Neural cell (in vitro differentiated cells): ENCODE measurements at regions not wholly inside any gene's neighbourhood (a gene's known extent, or its start where the extent isn't known, plus 50 kb on each side); places are given as distances from the start of the nearest gene placed in this dataset.

Experiments used
- H2AFZ ChIP-seq: fragments of 200-600, 300-800 bp; sonication (generic), shearing (Covaris generic); 2 replicates; pipeline ENCODE4 v1.6.0; 2014; ENCODE audit warnings: low read depth, mild to moderate bottlenecking, antibody characterized with exemption, low read length, moderate library complexity
- H3F3A ChIP-seq: fragments of 200-600 bp; shearing (Covaris generic); 2 replicates; pipeline ENCODE4 v1.6.1; 2016; ENCODE audit warnings: mild to moderate bottlenecking, moderate library complexity, mixed read lengths, antibody characterized with exemption, low read length; ENCODE audit not compliant: insufficient read depth, poor library complexity, severe bottlenecking
- H3K27ac ChIP-seq: fragments of 200-600, 300-800 bp; sonication (generic), shearing (Covaris generic); 2 replicates; pipeline ENCODE4 v1.5.1; 2014; ENCODE audit warnings: mild to moderate bottlenecking, low read length, moderate library complexity
- H3K27me3 ChIP-seq: fragments of 300-800, 200-600 bp; sonication (generic), shearing (Covaris generic); 2 replicates; pipeline ENCODE4 v1.6.0; 2014; ENCODE audit warnings: mild to moderate bottlenecking, low read depth, low read length, moderate library complexity; ENCODE audit not compliant: insufficient read depth
- H3K36me3 ChIP-seq: fragments of 300-800, 200-600 bp; sonication (generic), shearing (Covaris generic); 2 replicates; pipeline ENCODE4 v1.5.1; 2014; ENCODE audit warnings: mild to moderate bottlenecking, antibody characterized with exemption, low read length, moderate library complexity; ENCODE audit not compliant: insufficient read depth
- H3K4me2 ChIP-seq: fragments of 300-800, 200-600 bp; sonication (generic), shearing (Covaris generic); 2 replicates; pipeline ENCODE4 v1.6.0; 2014; ENCODE audit warnings: mild to moderate bottlenecking, low read length
- H3K4me3 ChIP-seq: fragments of 300-800, 200-600 bp; sonication (generic), shearing (Covaris generic); 2 replicates; pipeline ENCODE4 v1.5.1; 2014; ENCODE audit warnings: mild to moderate bottlenecking, low read length, moderate library complexity
- H3K79me2 ChIP-seq: fragments of 200-600 bp; shearing (Covaris generic); replicated peaks from 2 replicates; pipeline ENCODE4 v1.6.0; 2014; ENCODE audit warnings: mild to moderate bottlenecking, low read length, moderate library complexity; ENCODE audit not compliant: insufficient read depth
- H3K9ac ChIP-seq: fragments of 300-800, 200-600 bp; sonication (generic), shearing (Covaris generic); 2 replicates; pipeline ENCODE4 v1.6.1; 2016; ENCODE audit warnings: mild to moderate bottlenecking, low read length, mixed read lengths
- H3K9me2 ChIP-seq: fragments of 200-600 bp; shearing (Covaris generic); 2 replicates; pipeline ENCODE4 v1.6.1; 2016; ENCODE audit warnings: mild to moderate bottlenecking, low read length, mixed read lengths; ENCODE audit not compliant: insufficient read depth
- H3K9me3 ChIP-seq: fragments of 200-600, 300-800 bp; sonication (generic), shearing (Covaris generic); 2 replicates; pipeline ENCODE4 v1.6.1; 2016; ENCODE audit warnings: mild to moderate bottlenecking, mixed run types, low read length, moderate library complexity, mixed read lengths
- H4K20me1 ChIP-seq: fragments of 200-600 bp; shearing (Covaris generic); 2 replicates; pipeline ENCODE4 v1.6.1; 2016; ENCODE audit warnings: mild to moderate bottlenecking, mixed run types; ENCODE audit not compliant: insufficient read depth
- CTCF ChIP-seq: fragments of 450-650 bp; IDR thresholded peaks from 2 replicates; pipeline ENCODE4 v1.5.1; 2014; ENCODE audit warnings: antibody characterized with exemption, mild to moderate bottlenecking, moderate library complexity; ENCODE audit not compliant: poor library complexity, severe bottlenecking
- EP300 ChIP-seq: fragments of 450-650 bp; conservative IDR thresholded peaks from 2 replicates; pipeline ENCODE4 v1.6.1; 2014; ENCODE audit warnings: antibody characterized with exemption, mild to moderate bottlenecking, moderate library complexity; ENCODE audit not compliant: poor library complexity, severe bottlenecking
- EZH2 ChIP-seq: fragments of 200-600, 300-800 bp; shearing (Covaris generic), sonication (generic); IDR thresholded peaks from 2 replicates; pipeline ENCODE4 v1.6.1; 2014; ENCODE audit warnings: antibody characterized with exemption, low read length, borderline replicate concordance, mild to moderate bottlenecking; ENCODE audit not compliant: insufficient read depth, poor library complexity, severe bottlenecking
- MXI1 ChIP-seq: fragments of 450-650 bp; conservative IDR thresholded peaks from 2 replicates; pipeline ENCODE4 v1.6.1; 2014; ENCODE audit warnings: antibody characterized with exemption, mild to moderate bottlenecking; ENCODE audit not compliant: poor library complexity, severe bottlenecking
- POLR2AphosphoS5 ChIP-seq: IDR thresholded peaks from 2 replicates; pipeline ENCODE4 v1.6.1; 2012
- RAD21 ChIP-seq: fragments of 450-650 bp; conservative IDR thresholded peaks from 2 replicates; pipeline ENCODE4 v1.6.1; 2014; ENCODE audit warnings: antibody characterized with exemption, mild to moderate bottlenecking, moderate library complexity
- REST ChIP-seq: IDR thresholded peaks from 2 replicates; pipeline ENCODE4 v1.6.1; 2012; ENCODE audit warnings: borderline replicate concordance
- SMC3 ChIP-seq: fragments of 450-650 bp; conservative IDR thresholded peaks from 2 replicates; pipeline ENCODE4 v1.6.1; 2014; ENCODE audit warnings: antibody characterized with exemption, mild to moderate bottlenecking, moderate library complexity; ENCODE audit not compliant: poor library complexity
- TAF1 ChIP-seq: IDR thresholded peaks from 2 replicates; pipeline ENCODE4 v1.6.1; 2012; ENCODE audit warnings: low read depth

GRCh38 chr1:222916100-222916499 is 101.3 kb downstream of the DISP1 start:
- Histone ChIP-seq H4K20me1 (no peaks in the 10 kb centered on the region), H3K79me2 (no peaks in the 10 kb centered on the region), H3F3A (no peaks in the 10 kb centered on the region), H3K27me3 (no peaks in the 10 kb centered on the region), H3K9ac (no peak overlapping the region), H3K4me2 (no peak overlapping the region), H2AFZ (no peak overlapping the region), H3K36me3 (no peaks in the 10 kb centered on the region), H3K9me2 (no peaks in the 10 kb centered on the region), H3K9me3 (no peaks in the 10 kb centered on the region), H3K27ac (no peak overlapping the region), H3K4me3 (no peak overlapping the region)
- TF ChIP-seq REST (no peak), SMC3 (no peak), MXI1 (no peak), POLR2AphosphoS5 (no peak)

GRCh38 chr1:222918801-222919477 is 104.1 kb downstream of the DISP1 start:
- Histone ChIP-seq H2AFZ (no peak overlapping the region), H3K27ac (no peak overlapping the region), H3K9ac (no peak overlapping the region), H3K4me2 (no peak overlapping the region), H3K9me2 (no peaks in the 10 kb centered on the region), H3K27me3 (no peaks in the 10 kb centered on the region), H3K79me2 (no peaks in the 10 kb centered on the region), H4K20me1 (no peaks in the 10 kb centered on the region), H3F3A (no peaks in the 10 kb centered on the region), H3K36me3 (no peaks in the 10 kb centered on the region), H3K9me3 (no peaks in the 10 kb centered on the region), H3K4me3 (no peak overlapping the region)
- TF ChIP-seq SMC3 (no peak), TAF1 (no peak), CTCF (no peak), EP300 (no peak), RAD21 (no peak), REST (no peak), EZH2 (no peak), POLR2AphosphoS5 (no peak), MXI1 (no peak)
